ENCODE measurements at regions not wholly inside any gene's neighbourhood (a gene's known extent, or its start where the extent isn't known, plus 50 kb on each side); places are given as distances from the start of the nearest gene placed in this dataset.
A peak's percentile ranks its signal among the peaks of the same experiment; 100 is the strongest.
"Not testable (repeated sequence)": the region's sequence is repeated elsewhere in the genome, so short reads cannot be mapped to it uniquely, and the experiment has no call there.

- Histone ChIP-seq H3K9ac (ENCODE audit: low read length) (no peak overlapping the region), H3K9me3 (ENCODE audit: control insufficient read depth, low read length) (no peaks in the 10 kb centered on the region), H3K4me1 (ENCODE audit: control insufficient read depth, insufficient read depth, low read length) (peaks cover 9% of the 10 kb centered on the region), H3K36me3 (ENCODE audit: control insufficient read depth, insufficient read depth, low read length, severe bottlenecking) (no peaks in the 10 kb centered on the region), H3K4me3 (ENCODE audit: low read length) (no peak overlapping the region), H3K27me3 (replicated peaks; ENCODE audit: control insufficient read depth, insufficient read depth, low read length) (no peaks in the 10 kb centered on the region)
- DNase-seq (ENCODE audit: low read depth): no peak
Observed at GRCh38 chr1:186775881-186776560, 52.7 kb upstream of the PLA2G4A start.

GRCh38 chr1:186775036-186775435 lies 53.7 kb upstream of the PLA2G4A start:
- H3K4me3 ChIP-seq (ENCODE audit: low read length): no peak overlapping the region
- H3K4me1 ChIP-seq (ENCODE audit: control insufficient read depth, insufficient read depth, low read length): peaks cover 9% of the 10 kb centered on the region
- no peaks in the 10 kb centered on the region for H3K27me3 ChIP-seq (replicated peaks; ENCODE audit: control insufficient read depth, insufficient read depth, low read length)
- H3K36me3 ChIP-seq (ENCODE audit: control insufficient read depth, insufficient read depth, low read length, severe bottlenecking): no peaks in the 10 kb centered on the region
- no peak for DNase-seq (ENCODE audit: low read depth)
- no peaks in the 10 kb centered on the region for H3K9me3 ChIP-seq (ENCODE audit: control insufficient read depth, low read length)
- H3K9ac ChIP-seq (ENCODE audit: low read length): no peak overlapping the region

DNA sequence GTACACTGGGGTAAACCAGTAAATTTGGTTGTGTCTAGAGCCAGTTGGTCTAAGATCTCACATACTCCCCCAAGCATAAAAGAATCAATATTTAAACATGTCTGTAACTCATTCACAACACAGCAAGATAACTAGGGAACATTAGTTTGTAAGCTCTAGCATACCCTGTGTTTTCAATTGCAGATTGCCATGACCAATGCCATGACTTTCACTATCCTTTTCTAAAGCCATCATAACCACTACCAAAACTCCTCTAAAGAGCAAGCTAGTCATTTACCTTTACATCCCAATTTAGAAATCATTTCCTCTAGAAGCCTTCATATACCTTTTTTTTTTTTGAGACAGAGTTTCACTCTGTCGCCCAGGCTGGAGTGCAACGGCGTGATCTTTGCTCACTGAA lies 56.5 kb upstream of the PLA2G4A start:
- H3K9me3 ChIP-seq (ENCODE audit: control insufficient read depth, low read length): no peaks in the 10 kb centered on the region
- H3K27me3 ChIP-seq (replicated peaks; ENCODE audit: control insufficient read depth, insufficient read depth, low read length): no peaks in the 10 kb centered on the region

DNA sequence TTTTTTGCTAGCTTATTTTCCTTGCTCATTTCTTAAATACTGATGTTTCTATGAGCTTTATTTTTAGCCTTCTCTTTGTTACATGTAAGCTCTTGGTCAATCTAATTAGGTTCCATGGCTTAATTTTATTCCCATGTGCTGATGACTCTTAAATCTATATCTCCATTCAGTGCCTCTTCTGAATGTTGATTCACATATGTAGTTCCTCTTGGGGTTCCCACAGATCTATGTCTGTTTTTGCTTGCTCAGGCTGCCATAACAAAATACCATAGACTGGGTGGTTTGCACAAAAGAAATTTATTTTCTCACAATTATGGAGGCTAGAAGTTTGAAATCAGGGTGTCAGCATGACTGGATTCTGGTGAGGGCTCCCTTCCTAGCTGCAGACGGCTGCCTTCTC lies 58.3 kb upstream of the PLA2G4A start:
- H3K36me3 ChIP-seq (ENCODE audit: control insufficient read depth, insufficient read depth, low read length, severe bottlenecking): no peaks in the 10 kb centered on the region
- H3K4me1 ChIP-seq (ENCODE audit: control insufficient read depth, insufficient read depth, low read length): no peaks in the 10 kb centered on the region
- DNase-seq (ENCODE audit: low read depth): no peak
- H3K27me3 ChIP-seq (replicated peaks; ENCODE audit: control insufficient read depth, insufficient read depth, low read length): no peaks in the 10 kb centered on the region
- H3K9ac ChIP-seq (ENCODE audit: low read length): no peak overlapping the region
- no peak overlapping the region for H3K4me3 ChIP-seq (ENCODE audit: low read length)
- H3K9me3 ChIP-seq (ENCODE audit: control insufficient read depth, low read length): no peaks in the 10 kb centered on the region

More for the DNA sequence above, 56.5 kb upstream of the PLA2G4A start:
- Histone ChIP-seq H3K9ac (ENCODE audit: low read length) (no peak overlapping the region), H3K4me1 (ENCODE audit: control insufficient read depth, insufficient read depth, low read length) (peaks cover 8% of the 10 kb centered on the region), H3K36me3 (ENCODE audit: control insufficient read depth, insufficient read depth, low read length, severe bottlenecking) (no peaks in the 10 kb centered on the region), H3K4me3 (ENCODE audit: low read length) (no peak overlapping the region)
- no peak for DNase-seq (ENCODE audit: low read depth)

DNA sequence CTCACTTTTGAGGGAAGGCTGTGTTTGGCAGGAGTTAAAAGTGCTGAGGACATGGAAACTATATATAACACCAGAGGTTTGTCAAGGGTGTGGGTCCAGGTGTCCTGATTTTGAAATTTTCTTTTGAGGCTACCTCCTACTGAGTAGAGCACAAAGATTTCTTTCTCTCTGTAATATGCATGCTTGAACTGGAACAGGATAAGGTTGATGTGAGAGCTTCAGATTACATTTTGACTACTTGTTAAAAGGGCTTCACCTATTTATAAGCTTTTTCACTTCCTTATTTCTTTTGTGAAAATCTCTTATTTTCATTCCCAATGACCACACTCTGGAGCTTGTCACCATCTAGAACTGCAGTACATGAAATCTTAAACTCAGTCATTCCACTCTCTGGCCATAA lies 59.8 kb upstream of the PLA2G4A start:
- Histone ChIP-seq H3K27me3 (replicated peaks; ENCODE audit: control insufficient read depth, insufficient read depth, low read length) (no peaks in the 10 kb centered on the region), H3K36me3 (ENCODE audit: control insufficient read depth, insufficient read depth, low read length, severe bottlenecking) (no peaks in the 10 kb centered on the region), H3K9ac (ENCODE audit: low read length) (no peak overlapping the region), H3K4me1 (ENCODE audit: control insufficient read depth, insufficient read depth, low read length) (no peaks in the 10 kb centered on the region), H3K9me3 (ENCODE audit: control insufficient read depth, low read length) (no peaks in the 10 kb centered on the region), H3K4me3 (ENCODE audit: low read length) (no peak overlapping the region)
- no peak for DNase-seq (ENCODE audit: low read depth)

- no peaks in the 10 kb centered on the region for H3K27me3 ChIP-seq (replicated peaks; ENCODE audit: control insufficient read depth, insufficient read depth, low read length)
- H3K36me3 ChIP-seq (ENCODE audit: control insufficient read depth, insufficient read depth, low read length, severe bottlenecking): no peaks in the 10 kb centered on the region
- no peak for DNase-seq (ENCODE audit: low read depth)
- no peak overlapping the region for H3K9ac ChIP-seq (ENCODE audit: low read length)
- peaks cover 6% of the 10 kb centered on the region for H3K4me1 ChIP-seq (ENCODE audit: control insufficient read depth, insufficient read depth, low read length)
- H3K4me3 ChIP-seq (ENCODE audit: low read length): no peak overlapping the region
- H3K9me3 ChIP-seq (ENCODE audit: control insufficient read depth, low read length): no peaks in the 10 kb centered on the region
Observed at GRCh38 chr1:186765446-186765845, 63.3 kb upstream of the PLA2G4A start.

DNA sequence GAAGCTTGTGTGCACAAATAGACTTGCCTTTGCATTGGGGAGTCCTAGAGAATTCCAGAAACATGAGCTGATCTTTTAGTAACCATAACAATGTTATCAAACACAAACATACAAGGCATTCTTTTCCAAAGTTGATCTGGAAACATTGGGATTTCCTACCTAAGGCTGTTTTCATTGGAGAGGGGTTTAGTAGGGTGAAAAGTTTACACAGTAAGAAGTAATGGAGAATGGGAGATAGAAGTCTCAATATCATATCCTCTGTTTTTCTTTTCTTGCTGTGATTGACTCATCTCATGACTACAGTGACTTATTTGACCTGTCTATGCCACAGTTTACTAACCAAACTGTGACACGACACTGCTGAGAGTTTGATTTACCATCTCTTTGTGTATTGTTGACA lies 65.6 kb upstream of the PLA2G4A start:
- DNase-seq (ENCODE audit: low read depth): peak; percentile 17
- no peak overlapping the region for H3K9ac ChIP-seq (ENCODE audit: low read length)
- H3K4me3 ChIP-seq (ENCODE audit: low read length): no peak overlapping the region
- no peaks in the 10 kb centered on the region for H3K27me3 ChIP-seq (replicated peaks; ENCODE audit: control insufficient read depth, insufficient read depth, low read length)
- H3K4me1 ChIP-seq (ENCODE audit: control insufficient read depth, insufficient read depth, low read length): peaks cover 6% of the 10 kb centered on the region
- H3K9me3 ChIP-seq (ENCODE audit: control insufficient read depth, low read length): no peaks in the 10 kb centered on the region
- no peaks in the 10 kb centered on the region for H3K36me3 ChIP-seq (ENCODE audit: control insufficient read depth, insufficient read depth, low read length, severe bottlenecking)

- peaks cover 6% of the 10 kb centered on the region for H3K4me1 ChIP-seq (ENCODE audit: control insufficient read depth, insufficient read depth, low read length)
- H3K27me3 ChIP-seq (replicated peaks; ENCODE audit: control insufficient read depth, insufficient read depth, low read length): no peaks in the 10 kb centered on the region
- H3K9me3 ChIP-seq (ENCODE audit: control insufficient read depth, low read length): no peaks in the 10 kb centered on the region
- no peaks in the 10 kb centered on the region for H3K36me3 ChIP-seq (ENCODE audit: control insufficient read depth, insufficient read depth, low read length, severe bottlenecking)
- H3K9ac ChIP-seq (ENCODE audit: low read length): no peak overlapping the region
- no peak for DNase-seq (ENCODE audit: low read depth)
- no peak overlapping the region for H3K4me3 ChIP-seq (ENCODE audit: low read length)
Observed at GRCh38 chr1:186762653-186763052, 66.1 kb upstream of the PLA2G4A start.

- DNase-seq (ENCODE audit: low read depth): no peak
- Histone ChIP-seq H3K36me3 (ENCODE audit: control insufficient read depth, insufficient read depth, low read length, severe bottlenecking) (no peaks in the 10 kb centered on the region), H3K9me3 (ENCODE audit: control insufficient read depth, low read length) (no peaks in the 10 kb centered on the region), H3K4me1 (ENCODE audit: control insufficient read depth, insufficient read depth, low read length) (peaks cover 6% of the 10 kb centered on the region), H3K4me3 (ENCODE audit: low read length) (no peak overlapping the region), H3K27me3 (replicated peaks; ENCODE audit: control insufficient read depth, insufficient read depth, low read length) (no peaks in the 10 kb centered on the region), H3K9ac (ENCODE audit: low read length) (no peak overlapping the region)
Observed at GRCh38 chr1:186761358-186761757, 67.4 kb upstream of the PLA2G4A start.

DNA sequence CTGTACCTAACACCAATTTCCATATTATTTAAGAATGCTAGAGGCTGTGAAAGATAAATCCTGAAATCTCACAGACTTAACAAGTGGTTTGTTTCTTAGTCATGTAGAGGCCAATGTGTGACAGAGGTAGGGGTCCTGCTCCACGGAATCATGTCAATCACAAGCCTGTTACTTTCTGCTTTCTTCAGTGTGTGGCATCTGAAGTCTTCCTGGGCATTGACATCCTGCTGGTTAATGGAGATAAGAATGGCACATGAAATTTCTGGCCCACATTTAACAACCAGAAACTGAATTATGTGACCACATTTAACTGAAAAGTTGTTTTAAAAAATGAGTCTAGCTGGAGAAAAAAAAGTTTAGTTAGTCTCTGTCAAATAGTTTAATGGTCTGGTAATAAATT lies 68.3 kb upstream of the PLA2G4A start:
- H3K9ac ChIP-seq (ENCODE audit: low read length): no peak overlapping the region
- peaks cover 6% of the 10 kb centered on the region for H3K4me1 ChIP-seq (ENCODE audit: control insufficient read depth, insufficient read depth, low read length)
- H3K9me3 ChIP-seq (ENCODE audit: control insufficient read depth, low read length): no peaks in the 10 kb centered on the region
- no peaks in the 10 kb centered on the region for H3K36me3 ChIP-seq (ENCODE audit: control insufficient read depth, insufficient read depth, low read length, severe bottlenecking)
- no peak for DNase-seq (ENCODE audit: low read depth)
- H3K27me3 ChIP-seq (replicated peaks; ENCODE audit: control insufficient read depth, insufficient read depth, low read length): no peaks in the 10 kb centered on the region
- H3K4me3 ChIP-seq (ENCODE audit: low read length): no peak overlapping the region

- not testable (repeated sequence) for H3K4me3 ChIP-seq (ENCODE audit: low read length); H3K9me3 ChIP-seq (ENCODE audit: control insufficient read depth, low read length); H3K27me3 ChIP-seq (replicated peaks; ENCODE audit: control insufficient read depth, insufficient read depth, low read length); H3K4me1 ChIP-seq (ENCODE audit: control insufficient read depth, insufficient read depth, low read length); H3K9ac ChIP-seq (ENCODE audit: low read length); DNase-seq (ENCODE audit: low read depth); H3K36me3 ChIP-seq (ENCODE audit: control insufficient read depth, insufficient read depth, low read length, severe bottlenecking)
Observed at GRCh38 chr1:186758896-186759606, 69.7 kb upstream of the PLA2G4A start.
